SK-N-SH treated with all-trans-retinoic acid at 6 μM for 48 hours (cell line): ENCODE measurements at regions not wholly inside any gene's neighbourhood (a gene's known extent, or its start where the extent isn't known, plus 50 kb on each side); places are given as distances from the start of the nearest gene placed in this dataset.

Source experiments
- CSDC2 ChIP-seq: fragments of 250-450 bp; sonication (Bioruptor Pico); IDR thresholded peaks from 2 replicates; pipeline ENCODE4 v1.5.0; 2020; ENCODE audit warnings: mild to moderate bottlenecking, moderate library complexity
- RARB ChIP-seq: fragments of 250-450 bp; sonication (Bioruptor Pico); IDR thresholded peaks from 2 replicates; pipeline ENCODE4 v1.8.0; 2021; ENCODE audit warnings: mild to moderate bottlenecking, moderate library complexity
- ZFP3 ChIP-seq: fragments of 250-450 bp; sonication (Bioruptor Pico); IDR thresholded peaks from 2 replicates; pipeline ENCODE4 v1.5.0; 2020; ENCODE audit warnings: mild to moderate bottlenecking, moderate library complexity
- TF ChIP-seq, protein P1 (sequence below): fragments of 250-450 bp; sonication (Bioruptor Pico); IDR thresholded peaks from 2 replicates; pipeline ENCODE4 v1.5.0; 2020; ENCODE audit warnings: mild to moderate bottlenecking, moderate library complexity
- TF ChIP-seq, protein P2 (sequence below): fragments of 250-450 bp; sonication (Bioruptor Pico); IDR thresholded peaks from 2 replicates; pipeline ENCODE4 v1.8.0; 2020; ENCODE audit warnings: mild to moderate bottlenecking, moderate library complexity, borderline replicate concordance

DNA sequence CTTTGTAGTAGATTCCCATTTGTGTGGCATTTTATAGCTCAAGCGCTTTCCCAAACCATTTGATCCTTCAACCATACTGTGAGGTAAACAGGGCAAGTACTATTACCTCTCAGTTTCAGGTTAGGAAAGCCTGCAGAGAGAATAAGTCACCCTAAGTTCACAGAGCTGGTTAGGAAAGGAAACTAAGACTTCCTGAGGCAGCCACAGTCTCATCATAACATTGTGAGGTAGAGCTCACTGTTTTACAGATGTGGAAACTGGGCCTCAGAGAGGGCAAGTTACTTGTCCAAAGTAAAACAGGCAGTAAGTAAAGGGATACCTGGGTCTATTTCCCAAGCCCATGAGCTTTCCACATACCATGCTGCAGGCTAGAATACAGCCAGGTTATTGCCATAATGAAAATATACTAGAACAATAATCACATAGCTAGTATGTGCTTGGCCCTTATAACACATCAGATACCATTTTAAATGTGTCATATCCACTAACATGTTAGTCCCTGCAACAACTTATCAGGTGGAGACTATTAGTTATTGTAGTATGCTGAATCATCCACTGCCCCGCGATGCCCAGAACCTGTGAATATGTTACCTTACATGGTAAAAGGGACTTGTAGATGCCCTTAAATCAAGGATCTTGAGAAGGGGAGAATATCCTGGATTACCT lies 150.9 kb upstream of the GRIP1 start:
- TF ChIP-seq RARB (no peak), ZFP3 (CRISPR knock-in tag) (no peak), CSDC2 (CRISPR knock-in tag) (no peak)
- TF ChIP-seq, protein P1, sequence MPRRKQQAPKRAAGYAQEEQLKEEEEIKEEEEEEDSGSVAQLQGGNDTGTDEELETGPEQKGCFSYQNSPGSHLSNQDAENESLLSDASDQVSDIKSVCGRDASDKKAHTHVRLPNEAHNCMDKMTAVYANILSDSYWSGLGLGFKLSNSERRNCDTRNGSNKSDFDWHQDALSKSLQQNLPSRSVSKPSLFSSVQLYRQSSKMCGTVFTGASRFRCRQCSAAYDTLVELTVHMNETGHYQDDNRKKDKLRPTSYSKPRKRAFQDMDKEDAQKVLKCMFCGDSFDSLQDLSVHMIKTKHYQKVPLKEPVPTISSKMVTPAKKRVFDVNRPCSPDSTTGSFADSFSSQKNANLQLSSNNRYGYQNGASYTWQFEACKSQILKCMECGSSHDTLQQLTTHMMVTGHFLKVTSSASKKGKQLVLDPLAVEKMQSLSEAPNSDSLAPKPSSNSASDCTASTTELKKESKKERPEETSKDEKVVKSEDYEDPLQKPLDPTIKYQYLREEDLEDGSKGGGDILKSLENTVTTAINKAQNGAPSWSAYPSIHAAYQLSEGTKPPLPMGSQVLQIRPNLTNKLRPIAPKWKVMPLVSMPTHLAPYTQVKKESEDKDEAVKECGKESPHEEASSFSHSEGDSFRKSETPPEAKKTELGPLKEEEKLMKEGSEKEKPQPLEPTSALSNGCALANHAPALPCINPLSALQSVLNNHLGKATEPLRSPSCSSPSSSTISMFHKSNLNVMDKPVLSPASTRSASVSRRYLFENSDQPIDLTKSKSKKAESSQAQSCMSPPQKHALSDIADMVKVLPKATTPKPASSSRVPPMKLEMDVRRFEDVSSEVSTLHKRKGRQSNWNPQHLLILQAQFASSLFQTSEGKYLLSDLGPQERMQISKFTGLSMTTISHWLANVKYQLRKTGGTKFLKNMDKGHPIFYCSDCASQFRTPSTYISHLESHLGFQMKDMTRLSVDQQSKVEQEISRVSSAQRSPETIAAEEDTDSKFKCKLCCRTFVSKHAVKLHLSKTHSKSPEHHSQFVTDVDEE (CRISPR knock-in tag), result no peak
- TF ChIP-seq, protein P2, sequence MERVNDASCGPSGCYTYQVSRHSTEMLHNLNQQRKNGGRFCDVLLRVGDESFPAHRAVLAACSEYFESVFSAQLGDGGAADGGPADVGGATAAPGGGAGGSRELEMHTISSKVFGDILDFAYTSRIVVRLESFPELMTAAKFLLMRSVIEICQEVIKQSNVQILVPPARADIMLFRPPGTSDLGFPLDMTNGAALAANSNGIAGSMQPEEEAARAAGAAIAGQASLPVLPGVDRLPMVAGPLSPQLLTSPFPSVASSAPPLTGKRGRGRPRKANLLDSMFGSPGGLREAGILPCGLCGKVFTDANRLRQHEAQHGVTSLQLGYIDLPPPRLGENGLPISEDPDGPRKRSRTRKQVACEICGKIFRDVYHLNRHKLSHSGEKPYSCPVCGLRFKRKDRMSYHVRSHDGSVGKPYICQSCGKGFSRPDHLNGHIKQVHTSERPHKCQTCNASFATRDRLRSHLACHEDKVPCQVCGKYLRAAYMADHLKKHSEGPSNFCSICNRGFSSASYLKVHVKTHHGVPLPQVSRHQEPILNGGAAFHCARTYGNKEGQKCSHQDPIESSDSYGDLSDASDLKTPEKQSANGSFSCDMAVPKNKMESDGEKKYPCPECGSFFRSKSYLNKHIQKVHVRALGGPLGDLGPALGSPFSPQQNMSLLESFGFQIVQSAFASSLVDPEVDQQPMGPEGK (CRISPR knock-in tag), result no peak
